Cerebellar nuclear complex (tissue), 1 donor: ENCODE measurements at regions not wholly inside any gene's neighbourhood (a gene's known extent, or its start where the extent isn't known, plus 50 kb on each side); places are given as distances from the start of the nearest gene placed in this dataset.

Source experiments
- DNase-seq, 2 experiments: peaks; one replicate each; lab custom pipeline; 2025; lab: John Stamatoyannopoulos, UW

DNA sequence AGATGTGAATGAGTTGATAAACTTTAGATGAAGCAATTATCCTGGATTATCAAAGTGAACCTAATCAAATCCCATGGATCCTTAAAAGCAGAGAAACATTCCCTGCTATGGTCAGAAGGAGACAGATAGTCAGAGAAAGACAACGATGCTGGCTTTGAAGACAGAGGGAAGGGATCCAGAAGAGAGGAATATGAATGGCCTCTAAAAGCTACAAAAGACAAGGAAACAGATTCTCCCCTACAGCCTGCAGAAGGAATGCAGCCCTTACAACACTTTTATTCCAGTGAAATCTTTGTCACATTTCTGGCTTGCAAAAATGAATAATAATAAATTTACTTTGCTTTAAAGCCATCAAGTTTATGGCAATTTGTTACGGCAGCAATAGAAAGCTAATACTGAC, 1164.2 kb downstream of the PCDH17 start:
- DNase-seq: no peak

DNA sequence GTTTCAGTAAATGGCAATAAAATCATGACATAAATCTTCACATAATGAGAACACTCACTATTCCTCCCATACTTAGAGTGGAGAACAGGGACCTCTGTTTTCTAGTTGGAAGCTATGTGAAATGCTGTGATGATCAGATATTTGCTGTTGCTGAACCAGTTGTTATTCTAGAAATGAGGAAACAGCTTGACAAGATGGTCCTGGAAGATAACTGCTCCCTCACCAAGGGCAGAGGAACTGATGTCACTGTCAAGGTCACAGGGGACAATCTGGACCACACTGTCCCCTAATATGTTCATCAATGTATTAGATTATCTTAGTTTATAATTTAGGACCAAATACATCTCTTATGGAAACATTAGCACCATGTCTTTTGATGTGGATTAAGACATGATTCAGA, 1173.3 kb downstream of the PCDH17 start:
- no peak for DNase-seq

DNA sequence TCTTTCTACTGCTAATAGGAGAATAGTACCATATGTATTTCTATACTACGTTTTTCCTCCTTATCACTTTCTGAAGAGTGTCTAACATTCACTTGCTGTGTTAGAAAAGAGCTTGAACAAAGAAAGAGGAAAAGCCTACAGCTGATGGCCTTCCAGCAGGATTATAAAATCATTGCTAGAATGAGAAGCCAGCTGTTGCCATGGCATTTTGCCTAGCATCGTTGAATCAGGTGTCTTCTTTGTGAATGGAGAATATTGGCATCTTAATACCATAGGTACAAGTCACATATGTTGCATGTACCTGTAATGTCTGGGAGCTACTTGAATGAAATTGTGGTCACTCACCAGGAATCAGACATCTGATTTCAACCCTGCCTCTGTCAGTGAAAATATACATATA, 1174.9 kb downstream of the PCDH17 start:
- DNase-seq: no peak

DNA sequence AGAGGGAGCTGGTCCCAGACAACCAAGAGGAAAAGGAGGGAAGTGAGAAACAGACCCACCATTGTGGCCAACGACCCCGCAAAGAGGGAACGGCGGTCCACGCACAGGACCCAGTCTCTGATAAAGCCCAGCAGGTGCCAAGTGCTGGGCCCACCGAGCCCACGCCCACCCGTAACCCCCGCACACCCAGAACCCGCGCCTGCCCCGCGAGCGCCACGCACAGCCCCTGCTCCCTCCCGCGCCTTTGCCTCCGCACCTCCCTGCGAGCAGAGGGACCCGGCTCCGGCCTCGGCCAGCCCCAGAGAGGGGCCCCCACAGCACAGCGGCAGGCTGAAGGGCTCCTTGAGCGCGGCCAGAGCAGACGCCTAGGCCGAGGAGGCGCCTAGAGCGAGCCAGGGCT, 1192.2 kb downstream of the PCDH17 start:
- no peak for DNase-seq

DNA sequence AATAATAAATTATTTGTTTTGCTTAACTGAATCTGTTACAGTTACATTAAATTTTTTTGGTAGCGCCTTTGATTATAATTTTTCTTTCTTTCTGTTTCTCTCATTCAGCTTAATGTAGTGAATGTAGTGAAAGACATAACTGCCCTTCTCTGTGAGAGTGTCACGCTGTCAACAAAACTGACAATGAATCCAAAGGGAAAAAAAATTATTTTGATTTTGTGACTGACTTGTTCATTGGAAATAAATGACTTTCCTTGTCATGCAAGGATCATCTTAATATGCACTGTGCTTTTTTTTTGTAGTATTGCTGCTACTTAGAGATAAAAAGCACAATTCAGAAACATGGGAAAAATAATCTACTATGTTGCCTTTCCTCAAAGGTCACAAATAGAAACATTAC, 1196.4 kb downstream of the PCDH17 start:
- DNase-seq: no peak

DNA sequence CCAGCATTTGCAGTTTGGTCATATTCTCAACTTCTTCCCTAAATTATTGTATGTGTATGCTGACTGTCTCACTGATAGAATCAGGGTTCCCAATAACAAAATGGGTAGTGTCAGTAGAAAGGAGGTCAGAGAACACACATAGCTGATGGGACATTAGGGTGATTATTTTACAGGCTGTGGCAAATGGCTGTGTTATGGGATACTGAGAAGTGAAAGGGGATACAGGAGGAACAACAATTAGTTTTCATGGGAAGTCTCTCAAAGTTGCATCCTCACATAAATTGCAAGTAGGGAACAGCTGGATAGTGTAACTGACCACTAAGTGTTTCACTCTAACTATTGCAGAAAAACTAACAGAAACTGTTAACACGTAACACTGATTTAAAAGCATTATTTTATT, 1199.3 kb downstream of the PCDH17 start:
- DNase-seq: no peak

DNA sequence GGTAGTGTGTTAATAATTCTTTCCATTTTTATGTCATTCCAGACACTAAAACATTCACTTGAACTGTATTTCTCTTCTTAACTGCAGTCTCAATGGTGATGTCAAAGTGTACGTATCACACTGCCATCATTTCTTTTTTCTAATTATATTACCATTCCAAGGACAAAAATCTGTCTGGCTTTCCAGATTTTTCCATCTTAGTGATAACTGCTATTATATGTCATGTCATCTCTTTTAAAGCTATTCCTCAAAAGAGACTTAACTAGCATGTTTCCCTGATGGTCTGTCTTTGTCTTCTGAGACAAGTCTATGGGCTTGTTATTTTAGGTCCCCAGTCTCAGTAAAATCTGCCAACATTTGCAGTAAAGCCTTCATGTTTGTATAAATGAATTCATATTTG, 1207.1 kb downstream of the PCDH17 start:
- no peak for DNase-seq

DNA sequence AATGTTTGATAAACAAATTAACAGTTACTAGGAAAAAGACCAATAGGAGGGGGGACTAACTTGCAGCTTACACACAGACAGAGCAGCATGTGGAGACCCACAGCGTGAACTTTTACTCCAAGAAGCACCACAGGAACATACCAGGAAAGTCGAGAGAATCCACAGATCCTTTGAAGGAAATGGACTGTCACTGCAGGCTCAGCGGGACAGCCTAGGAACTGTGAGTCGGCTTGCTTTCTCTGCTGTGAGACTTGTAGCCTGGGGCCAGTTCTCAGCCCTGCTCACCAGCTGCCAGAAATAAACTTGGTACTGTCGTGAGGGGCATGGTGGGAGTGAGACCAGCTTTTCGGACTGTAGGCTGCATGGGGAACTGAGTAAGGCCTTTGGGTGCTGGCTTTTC, 1211.5 kb downstream of the PCDH17 start:
- DNase-seq: no peak

DNA sequence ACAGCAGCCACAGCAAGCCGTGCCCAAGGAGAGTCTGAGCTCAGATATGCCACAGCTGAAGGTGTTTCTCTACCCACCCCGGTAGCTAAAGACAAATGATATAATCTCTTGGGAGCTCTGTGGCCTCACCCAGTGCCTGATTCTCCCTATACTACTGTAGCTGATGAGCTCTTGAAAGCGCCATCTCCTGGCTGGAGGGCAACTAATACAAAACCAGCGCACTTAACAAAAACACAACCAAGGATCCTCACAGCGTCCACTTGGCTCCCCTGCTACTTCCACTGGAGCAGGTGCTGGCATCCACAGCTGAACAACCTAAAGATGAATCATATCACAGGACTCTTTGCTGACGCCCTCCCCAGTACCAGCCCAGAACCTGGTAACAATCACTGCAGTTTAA, 1212.0 kb downstream of the PCDH17 start:
- DNase-seq: no peak

DNA sequence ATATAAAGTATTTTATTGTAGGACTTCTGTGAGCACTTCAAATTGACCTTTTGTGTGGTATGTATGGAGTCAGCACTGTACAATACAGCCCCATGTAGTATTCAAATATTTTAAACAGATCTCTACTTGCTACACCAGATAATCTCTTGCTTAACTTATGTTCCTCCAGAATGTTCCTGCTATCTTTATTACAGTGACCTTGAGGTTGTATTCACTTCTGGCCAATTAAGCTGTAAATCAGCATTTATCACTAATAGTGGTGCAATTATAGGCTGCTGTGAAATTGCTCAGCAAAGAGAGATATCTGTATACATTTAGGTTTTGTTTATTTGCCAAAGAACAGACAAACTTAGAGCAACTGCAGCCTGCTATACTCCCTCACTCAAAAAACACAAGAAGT, 1218.6 kb downstream of the PCDH17 start:
- no peak for DNase-seq

DNA sequence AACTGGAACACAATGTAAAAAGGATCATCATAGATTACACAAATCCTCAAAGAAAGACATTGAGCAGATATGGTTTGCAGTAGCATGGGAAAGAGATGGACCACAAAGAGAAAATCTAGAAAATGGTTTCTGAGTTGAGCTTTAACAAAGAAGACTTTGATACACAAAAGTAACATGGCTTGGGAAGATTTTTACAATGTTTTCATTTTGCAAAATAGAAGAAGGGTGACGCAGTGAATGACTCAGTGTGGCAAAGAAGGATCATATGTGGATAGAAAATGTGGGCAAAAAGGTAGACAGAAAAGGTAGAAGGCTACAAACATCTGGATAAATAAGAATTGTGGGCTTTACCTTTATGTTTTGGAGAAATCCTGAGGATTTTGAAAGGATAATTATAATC, 1220.5 kb downstream of the PCDH17 start:
- no peak for DNase-seq

DNA sequence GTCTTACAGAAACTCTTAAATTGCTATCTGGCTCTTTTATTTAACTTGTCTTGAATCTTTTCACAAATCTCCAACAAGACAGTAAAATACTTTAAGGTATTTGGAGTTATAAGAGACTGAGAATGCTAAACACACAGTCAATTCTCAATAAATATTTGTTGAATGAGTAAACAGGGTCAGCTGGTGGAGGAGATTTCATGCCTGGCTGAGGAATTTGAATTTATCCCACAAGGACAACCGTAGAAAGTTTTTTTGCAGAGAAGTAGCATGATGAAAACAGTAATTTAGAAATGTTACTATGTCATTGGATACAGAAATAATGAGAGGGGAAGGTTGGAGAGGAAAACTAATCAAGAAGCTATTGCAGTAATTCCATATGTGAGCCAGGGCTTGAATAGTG, 1223.7 kb downstream of the PCDH17 start:
- DNase-seq: no peak

DNA sequence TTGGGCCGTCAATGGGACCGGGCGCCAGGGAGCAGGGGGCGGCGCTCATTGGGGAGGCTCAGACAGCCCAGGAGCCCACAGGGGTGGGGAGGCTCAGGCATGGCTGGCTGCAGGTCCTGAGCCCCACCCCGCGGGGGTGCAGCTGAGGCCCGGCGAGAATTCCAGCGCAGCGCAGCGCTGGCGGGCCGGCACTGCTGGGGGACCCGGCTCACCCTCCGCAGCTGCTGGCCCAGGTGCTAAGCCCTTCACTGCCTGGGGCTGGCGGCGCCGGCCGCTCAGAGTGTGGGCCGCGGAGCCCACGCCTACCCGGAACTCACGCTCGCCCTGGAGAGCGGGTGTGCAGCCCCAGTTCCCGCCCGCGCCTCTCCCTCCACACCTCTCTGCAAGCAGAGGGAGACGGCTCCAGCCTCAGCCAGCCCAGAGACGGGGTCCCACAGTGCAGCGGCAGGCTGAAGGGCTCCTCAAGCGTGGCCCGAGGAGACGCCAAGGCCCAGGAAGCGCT, 1227.4 kb downstream of the PCDH17 start:
- DNase-seq: no peak

DNA sequence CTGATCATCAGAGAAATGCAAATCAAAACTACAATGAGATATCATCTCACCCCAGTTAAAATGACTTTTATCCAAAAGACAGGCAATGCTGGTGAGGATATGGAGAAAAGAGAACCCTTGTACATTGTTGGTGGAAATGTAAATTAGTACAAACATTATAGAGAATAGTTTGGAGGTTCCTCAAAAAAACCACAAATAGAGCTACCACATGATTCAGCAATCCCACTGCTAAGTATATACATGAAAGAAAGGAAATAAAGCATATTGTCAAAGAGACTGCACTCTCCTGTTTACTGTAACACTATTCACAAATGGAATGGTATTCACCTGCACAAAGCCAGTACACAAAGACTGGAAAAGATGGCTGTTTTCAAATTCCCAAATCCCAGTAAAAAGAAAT, 1233.7 kb downstream of the PCDH17 start:
- no peak for DNase-seq

DNA sequence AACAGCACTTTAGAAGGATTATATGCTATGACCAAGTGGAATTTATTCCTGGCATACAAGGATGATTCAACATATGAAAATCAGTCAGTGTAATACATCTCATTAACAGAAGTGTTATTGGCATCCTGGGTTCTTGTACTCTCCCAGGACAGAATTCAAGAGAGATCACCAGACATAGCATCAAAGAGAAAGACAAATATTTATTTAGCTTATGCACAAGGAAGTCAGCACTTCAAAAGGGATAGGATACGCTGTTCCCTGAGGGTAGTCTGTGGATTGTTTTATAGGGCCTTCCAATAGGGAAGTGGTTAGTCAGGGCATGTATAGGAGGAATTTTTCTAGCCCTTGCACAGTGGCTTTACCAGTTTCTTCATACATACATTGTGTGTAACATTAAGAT, 1238.0 kb downstream of the PCDH17 start:
- DNase-seq: no peak

DNA sequence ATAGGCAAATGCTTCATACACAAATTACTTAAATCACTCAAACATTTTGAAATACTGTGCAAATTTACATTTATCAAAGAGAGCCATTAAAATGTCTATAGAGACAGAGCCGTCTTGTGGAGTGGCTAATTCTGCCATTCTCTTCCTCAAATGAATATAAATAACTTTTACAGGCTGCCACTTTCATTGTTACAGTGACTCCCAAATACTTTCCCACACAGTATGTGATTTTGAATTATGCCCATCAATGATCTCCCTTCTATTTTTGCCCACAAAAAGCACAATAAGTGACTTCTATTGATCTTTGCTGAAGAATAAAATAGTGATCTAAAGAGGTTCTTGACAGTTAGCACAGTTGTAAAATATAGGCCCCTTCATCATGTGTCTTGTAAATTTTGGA, 1244.9 kb downstream of the PCDH17 start:
- no peak for DNase-seq

DNA sequence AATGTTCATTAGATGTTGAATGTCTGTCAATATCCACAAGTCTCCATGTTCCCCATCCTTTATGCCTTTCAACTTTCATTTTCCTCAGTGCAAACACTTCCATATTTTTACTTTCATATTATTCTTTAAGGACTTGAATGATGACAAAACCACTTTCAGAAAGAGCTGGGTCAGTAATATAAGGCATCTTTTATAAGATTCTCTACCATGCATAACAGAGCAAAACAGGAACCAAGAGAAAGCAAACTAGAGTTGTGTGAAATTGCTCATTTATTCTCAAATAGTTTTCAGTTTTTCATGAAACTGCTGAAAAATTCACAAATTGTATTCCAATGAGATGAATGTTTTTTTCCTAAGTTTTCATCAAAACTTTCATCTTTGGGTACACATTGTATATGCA, 1247.6 kb downstream of the PCDH17 start:
- DNase-seq: no peak

DNA sequence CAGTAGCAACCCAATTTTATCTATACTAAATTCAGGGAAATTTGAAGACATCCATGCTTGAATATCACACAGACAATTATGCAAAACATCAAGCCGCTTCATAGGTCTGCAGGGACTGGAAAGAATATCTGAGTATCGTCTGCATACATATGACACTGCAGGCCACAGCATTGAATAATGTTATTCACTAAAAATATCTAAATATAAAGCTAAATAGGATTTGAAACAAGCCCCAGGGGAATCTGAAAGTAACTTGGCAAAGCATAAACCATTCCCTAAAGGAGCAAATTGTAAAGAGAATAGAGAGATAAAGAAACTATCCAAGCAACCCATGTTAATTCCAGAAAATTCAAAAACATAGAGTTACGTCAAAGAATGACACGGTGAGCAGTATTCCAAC, 1251.0 kb downstream of the PCDH17 start:
- DNase-seq: no peak

DNA sequence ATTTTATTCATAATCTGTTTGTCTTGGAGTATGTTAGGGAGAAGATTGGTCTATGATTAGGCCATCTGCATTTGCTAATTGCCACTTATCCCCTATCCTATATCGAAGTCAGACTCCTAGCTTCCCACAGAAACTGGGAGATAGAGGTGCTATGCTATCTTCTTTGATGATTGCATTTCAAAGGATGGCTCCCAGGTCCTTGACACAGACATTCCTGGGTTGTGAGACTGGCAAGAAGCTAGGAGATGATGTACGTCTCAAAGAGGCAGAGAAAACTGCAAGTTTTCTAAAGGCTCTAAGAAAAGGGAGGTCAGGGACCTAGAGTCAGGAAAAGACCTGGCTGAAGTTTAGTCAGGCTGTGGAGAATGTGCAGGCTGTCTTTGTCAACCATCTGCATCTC, 1251.9 kb downstream of the PCDH17 start:
- DNase-seq: no peak

DNA sequence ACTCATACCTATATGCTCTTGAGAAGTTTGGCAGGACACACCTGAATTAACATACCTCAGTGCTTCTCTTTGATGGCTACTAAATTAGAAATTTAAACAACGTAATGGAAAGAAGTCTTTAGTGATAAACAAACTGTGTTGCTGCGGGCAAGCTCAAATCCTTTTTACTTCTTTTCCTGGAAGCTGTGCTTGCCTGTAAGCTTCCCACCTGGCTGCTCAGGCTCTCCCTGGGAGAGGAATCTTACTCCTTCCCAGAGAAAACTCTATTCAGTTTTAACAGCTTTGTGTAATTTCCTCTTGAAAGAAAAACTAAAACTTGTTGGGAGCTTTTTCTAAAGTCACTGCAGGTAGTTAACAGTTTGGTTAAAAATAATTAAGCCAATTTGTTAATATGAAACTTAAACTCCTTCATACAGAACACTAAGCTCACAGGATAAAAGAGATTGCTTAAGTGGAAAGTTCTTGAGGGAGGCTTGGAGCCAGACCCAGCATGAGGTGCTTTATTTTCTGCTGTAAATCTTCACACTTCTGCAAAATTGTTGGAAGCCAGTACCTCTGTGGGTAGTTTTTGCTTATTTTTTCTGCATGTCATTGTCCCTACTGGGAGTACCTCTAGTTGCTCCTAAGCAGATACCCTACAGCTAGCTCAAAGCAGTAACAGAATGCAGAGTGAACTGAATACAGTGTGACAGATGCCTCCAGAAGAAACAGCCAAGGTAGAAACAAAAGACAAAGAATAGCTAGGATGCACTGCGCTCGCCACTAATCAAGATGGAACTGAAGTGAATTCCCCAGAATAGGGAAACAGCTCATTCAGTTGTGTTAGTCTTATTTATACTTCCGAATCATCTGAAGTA, 1253.0 kb downstream of the PCDH17 start:
- DNase-seq: no peak

DNA sequence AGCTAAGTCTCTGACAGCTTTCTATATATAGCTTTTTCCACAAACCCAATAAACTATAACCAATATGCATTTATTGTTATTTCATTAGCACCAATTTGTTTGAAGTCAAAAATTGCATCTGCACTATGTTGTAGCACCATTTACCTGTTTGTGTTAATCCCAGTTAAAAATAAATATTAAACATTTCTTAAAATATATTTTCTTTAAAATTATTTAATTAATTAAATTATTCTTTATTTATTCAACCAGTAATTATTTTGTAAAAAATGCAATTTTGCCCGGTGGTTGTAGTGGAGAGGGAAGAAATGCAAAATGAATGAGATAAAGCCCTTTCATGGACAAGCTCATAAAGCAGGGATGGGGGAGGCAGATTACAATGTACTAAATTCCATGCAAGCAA, 1257.9 kb downstream of the PCDH17 start:
- no peak for DNase-seq

DNA sequence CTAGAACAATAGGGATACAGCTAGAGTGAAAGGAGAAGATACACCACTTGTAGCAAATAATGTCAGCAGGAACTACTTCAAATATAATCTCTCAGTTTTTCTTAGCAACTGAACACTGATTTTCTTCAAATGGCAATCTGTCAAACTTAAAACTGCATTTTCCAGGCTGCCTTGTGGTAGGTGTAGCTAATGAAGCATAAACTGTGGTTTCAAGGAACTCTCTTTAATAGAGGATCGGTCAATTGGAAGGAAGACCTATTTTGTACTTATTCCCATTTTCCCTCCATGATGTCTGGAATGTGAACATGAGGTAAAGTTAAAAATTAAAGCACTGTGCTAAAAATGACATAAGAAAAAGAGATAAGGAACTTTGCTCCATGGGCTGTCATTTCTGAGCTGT, 1261.9 kb downstream of the PCDH17 start:
- DNase-seq: no peak

DNA sequence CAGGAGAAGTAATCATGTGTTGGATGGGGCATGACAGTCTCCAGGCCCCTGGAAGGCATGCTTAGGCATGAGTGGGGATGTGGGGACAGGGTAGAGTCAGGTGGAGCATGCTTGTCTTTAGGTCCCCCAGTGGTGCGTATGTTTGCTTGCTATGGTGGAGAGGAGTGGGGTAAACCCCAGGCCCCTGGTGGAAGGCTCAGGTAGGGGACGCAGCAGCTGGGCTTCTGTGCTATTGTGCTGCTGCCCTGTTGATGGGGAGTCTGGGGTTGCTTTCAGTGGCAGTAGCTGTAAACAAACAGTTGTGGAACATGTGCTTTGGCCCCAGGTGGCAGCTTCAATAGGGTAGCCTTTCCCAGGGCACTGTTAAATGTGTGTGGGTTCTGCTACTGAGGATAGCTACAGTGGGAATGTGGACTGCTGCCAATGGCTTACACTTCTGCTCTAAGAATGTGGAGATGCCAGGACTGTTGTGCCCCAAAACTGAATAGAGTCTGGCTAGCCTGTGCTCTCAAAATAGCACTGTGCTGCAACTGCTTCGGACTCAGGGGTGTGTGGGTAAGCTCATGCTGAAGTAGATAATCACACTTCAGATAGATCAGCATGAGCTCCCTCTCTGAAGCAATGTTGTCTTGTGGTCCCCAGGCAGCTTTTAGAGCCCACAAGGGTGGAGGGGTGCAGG, 1257.3 kb downstream of the DIAPH3 start:
- DNase-seq: no peak

DNA sequence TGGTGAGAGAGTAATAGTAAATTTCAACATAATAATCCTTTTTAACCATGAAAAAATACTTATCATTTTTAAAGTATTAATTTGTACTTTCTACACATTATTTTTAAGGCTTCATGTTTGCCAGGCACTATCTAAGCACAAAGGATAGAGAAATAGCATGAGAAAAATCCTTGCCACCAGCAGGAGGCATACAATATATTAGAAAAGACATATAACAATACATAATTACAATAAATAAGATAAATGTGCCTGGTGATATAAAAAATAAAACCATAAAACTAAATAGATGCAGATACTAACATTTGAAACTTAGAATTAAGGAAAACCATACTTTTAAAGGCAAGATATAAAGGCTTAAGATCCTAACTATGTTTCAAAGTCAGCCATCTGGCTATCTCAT, 1256.4 kb downstream of the DIAPH3 start:
- no peak for DNase-seq
